ENCODE measurements at regions not wholly inside any gene's neighbourhood (a gene's known extent, or its start where the extent isn't known, plus 50 kb on each side); places are given as distances from the start of the nearest gene placed in this dataset.
"Not testable (repeated sequence)": the region's sequence is repeated elsewhere in the genome, so short reads cannot be mapped to it uniquely, and the experiment has no call there.

DNA sequence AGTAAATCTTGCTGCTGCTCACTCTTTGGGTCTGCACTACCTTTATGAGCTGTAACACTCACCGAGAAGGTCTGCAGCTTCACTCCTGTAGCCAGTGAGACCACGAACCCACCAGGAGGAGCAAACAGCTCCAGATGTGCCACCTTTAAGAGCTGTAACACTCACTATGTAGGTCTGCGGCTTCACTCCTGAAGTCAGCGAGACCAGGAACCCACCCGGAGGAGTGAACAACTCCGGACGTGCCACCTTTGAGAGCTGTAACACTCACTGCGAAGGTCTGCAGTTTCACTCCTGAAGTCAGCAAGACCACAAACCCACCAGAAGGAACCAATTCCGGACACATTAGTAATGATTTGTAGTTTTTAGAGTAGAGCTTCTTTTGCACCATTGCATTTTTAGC, 481.9 kb downstream of the PCDH7 start:
- DNase-seq: not testable (repeated sequence)

DNA sequence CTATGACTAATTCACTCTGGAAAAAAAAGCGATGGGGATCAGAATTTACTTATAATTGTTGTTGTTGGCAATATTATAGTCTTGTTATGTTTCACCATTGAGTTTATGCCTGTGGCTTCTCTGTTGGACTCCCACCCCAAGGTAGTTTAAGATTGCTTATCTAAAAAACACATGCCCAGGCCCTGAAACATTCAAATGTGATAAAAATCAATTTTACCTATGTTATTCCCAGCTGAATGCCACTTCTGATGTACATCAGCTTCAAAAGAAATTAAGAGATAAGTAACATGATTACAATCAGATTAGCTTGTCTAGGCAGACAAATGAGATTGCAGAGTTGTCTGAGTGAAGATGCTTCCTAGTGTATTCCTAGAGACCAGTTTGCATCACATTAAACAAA, 484.7 kb downstream of the PCDH7 start:
- DNase-seq: no peak

GRCh38 chr4:31220921-31221320, 500.8 kb downstream of the PCDH7 start:
- no peak for DNase-seq

DNA sequence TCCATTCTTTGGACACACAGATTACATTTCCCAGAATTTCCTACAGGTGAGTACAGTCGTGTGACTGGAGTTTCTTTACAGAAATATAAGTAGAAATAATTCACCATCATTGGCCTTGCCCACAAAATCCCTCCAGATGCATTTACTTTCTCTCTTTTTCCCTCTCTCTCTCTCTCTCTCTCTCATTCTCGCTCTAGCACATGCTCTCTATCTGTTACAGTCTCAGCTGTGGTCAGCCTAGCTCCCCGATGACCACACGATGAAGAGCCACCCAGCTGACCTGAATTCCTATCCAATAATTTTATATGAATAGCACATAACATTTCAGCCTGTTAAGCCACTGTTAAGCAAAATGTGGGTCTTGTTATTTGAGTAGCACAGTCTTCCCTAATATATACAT, 507.9 kb downstream of the PCDH7 start:
- no peak for DNase-seq

- no peak for DNase-seq
These were observed 510.4 kb downstream of the PCDH7 start for GRCh38 chr4:31230594-31230993.

- no peak for DNase-seq
These were observed 514.3 kb downstream of the PCDH7 start for GRCh38 chr4:31234494-31234893.

GRCh38 chr4:31234901-31235300, 514.7 kb downstream of the PCDH7 start:
- no peak for DNase-seq

DNA sequence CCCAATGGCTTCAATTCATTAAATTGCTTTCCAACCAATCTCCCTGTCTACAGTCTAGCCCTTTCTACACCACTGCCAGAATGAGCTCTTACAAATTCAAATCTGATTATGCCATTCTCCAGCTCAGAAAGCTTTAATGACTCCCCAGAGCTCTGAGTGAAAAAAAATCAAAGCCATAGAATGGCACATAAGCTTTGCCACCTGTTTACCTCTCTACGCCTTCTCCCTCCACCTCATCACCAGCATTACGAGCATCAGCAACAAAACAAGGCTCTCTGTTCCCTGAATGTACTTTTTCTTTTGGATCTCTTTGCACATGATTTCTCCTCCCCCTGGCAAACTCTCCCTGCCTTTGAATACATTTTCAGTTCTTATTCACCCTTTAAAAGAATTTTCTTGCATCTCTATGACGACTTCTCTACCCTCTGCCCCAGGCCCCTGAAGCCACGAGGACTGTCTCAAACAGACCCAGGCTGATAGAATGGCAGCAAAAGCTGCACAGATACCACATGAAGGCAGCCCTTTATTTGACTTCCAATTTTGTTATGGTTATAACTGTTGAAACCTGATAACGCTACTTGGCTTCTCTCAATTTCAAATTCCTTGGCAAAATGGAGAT, 516.0 kb downstream of the PCDH7 start:
- no peak for DNase-seq

DNA sequence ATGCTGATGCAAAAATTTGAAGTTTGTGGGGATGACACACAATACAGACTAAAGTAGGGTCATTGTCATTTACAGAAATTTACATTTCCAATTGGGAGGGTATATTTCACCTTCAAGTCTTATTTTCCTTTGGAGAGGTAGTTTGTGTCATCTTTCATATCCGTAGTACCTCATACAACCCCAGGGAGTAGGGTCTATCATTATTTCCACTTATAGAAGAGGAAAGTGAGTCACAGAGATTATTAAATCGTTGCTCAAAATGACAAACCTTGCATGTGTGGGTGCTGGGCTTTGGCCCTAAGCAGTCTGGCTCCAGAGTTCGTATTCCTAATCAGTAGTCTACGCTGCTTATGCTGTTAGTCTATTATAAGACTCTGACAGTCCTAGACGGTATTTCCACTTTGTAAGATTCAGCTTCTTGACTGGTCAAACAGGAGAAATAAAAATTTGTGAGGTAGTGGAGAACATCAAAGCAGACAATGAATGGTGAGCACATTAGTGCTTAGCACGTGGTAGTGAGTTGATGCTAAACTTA, 516.5 kb downstream of the PCDH7 start:
- DNase-seq: no peak

GRCh38 chr4:31237233-31237632, 517.1 kb downstream of the PCDH7 start:
- no peak for DNase-seq

DNA sequence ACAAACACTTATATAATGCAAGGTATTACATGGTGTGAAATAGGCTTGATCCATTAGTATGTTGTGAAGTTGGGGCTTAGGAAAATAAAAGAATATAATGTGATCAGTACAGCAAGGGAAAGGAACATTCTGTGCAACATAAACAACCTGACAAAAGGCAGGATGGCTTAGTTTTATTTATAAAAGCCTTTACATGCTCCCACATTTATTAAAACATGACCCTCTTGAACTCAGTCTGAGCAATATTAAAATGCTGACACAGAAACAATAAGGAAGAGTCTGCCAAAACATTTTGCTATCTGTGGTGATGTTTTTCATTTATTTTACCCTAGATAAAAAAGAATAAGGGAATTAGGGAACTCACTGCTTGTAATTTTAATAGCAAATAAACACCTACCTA, 519.7 kb downstream of the PCDH7 start:
- no peak for DNase-seq

- DNase-seq: no peak
These were observed 521.4 kb downstream of the PCDH7 start for GRCh38 chr4:31241504-31242106.

GRCh38 chr4:31246856-31247255, 526.7 kb downstream of the PCDH7 start:
- DNase-seq: no peak

GRCh38 chr4:31259119-31259518, 539.0 kb downstream of the PCDH7 start:
- DNase-seq: no peak

DNA sequence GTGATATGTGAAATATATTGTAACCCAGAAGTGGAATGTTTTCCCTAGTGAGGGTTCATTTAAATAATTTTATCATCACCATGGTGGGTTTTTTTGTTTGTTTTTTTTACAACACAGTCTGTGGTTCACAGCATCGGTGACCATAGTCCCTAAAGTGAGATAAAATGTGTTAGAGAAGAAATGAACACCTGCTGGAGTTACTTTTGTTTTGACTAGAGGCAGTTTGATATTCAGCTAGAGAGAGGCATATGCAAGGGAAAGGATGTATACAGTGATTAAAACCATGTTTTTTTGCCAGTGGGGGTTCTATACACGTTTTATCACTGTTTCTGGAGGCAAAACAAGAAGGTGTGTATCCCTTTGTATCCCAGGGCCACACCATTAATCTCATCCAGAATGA, 541.5 kb downstream of the PCDH7 start:
- no peak for DNase-seq

- DNase-seq: not testable (repeated sequence)
These were observed 545.9 kb downstream of the PCDH7 start for GRCh38 chr4:31266094-31266493.

DNA sequence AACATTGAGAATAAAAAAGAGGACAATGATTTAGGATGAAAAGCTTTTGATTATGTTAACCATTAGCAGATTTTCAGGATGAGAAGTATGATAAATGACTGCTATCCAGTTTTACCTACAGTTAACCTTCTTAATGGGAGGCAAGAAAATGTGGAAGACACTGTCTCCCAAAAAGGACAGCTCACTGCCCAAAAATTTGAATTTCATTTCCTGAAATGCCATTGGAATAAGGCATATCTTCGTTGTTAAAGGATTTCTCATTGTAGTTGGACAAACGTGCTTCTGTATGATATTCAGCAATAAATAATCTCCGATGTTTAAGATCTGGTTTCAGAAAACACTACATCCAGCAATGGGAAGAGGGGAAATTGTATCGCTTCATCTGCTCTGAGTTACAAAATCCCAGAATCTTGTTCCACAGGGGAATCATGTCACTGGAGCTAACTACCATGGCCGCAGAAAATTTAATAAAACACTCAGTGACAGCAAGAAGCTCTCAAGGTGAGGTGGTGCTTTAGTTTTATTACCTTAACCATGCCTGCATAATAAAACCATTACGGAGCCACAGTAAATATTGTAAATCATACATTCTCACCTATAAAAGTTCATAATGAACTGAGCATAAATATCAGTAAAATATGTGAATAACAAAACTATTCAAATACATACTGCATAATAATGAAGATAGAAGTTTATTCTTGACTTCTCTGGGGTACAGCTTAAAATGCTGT, 552.3 kb downstream of the PCDH7 start:
- DNase-seq: no peak

- DNase-seq: no peak
These were observed 555.7 kb downstream of the PCDH7 start for GRCh38 chr4:31275906-31276305.

GRCh38 chr4:31283679-31284078, 563.5 kb downstream of the PCDH7 start:
- DNase-seq: no peak

- no peak for DNase-seq
These were observed 570.7 kb downstream of the PCDH7 start for GRCh38 chr4:31290836-31291235.

DNA sequence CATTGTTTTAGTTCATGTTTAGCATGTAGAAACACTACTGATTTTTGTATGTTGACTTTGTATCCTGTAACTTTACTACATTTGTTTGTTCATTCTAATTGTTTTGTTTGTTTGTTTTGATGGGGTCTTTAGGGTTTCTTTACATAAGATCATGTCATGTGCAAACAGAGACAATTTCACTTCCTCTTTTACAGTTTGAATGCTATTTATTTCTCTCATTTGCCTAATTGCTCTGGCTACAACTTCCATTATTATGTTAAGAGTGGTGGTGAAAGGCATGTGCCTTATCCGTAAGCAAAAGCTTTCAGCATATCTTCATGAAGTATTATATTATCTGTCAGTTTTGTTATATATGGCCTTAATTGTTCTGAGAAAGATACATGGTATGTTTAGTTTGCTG, 571.1 kb downstream of the PCDH7 start:
- no peak for DNase-seq

- no peak for DNase-seq
These were observed 574.7 kb downstream of the PCDH7 start for GRCh38 chr4:31294655-31295480.

GRCh38 chr4:31298737-31299136, 578.6 kb downstream of the PCDH7 start:
- DNase-seq: no peak
